LNCaP clone FGC (cell line): ENCODE measurements at regions not wholly inside any gene's neighbourhood (a gene's known extent, or its start where the extent isn't known, plus 50 kb on each side); places are given as distances from the start of the nearest gene placed in this dataset.

ENCODE experiments used
- DNase-seq: peaks from one replicate; pipeline ENCODE4 v3.0.0-alpha.2; 2011; ENCODE audit warnings: low read depth
- H3K4me3 ChIP-seq: 2 replicates; pipeline ENCODE4 v1.5.1; 2011; ENCODE audit warnings: mild to moderate bottlenecking, low read depth, low read length, control low read depth
- TF ChIP-seq, protein P1 (sequence below): IDR thresholded peaks from 2 replicates; pipeline ENCODE4 v1.5.1; 2012; ENCODE audit warnings: mild to moderate bottlenecking; ENCODE audit not compliant: control insufficient read depth, insufficient read depth; ENCODE audit errors: extremely low read depth

GRCh38 chr18:60471652-60472051 lies 99.1 kb upstream of the MC4R start:
- no peak overlapping the region for H3K4me3 ChIP-seq
- peak; percentile 10 for DNase-seq
- TF ChIP-seq, protein P1, sequence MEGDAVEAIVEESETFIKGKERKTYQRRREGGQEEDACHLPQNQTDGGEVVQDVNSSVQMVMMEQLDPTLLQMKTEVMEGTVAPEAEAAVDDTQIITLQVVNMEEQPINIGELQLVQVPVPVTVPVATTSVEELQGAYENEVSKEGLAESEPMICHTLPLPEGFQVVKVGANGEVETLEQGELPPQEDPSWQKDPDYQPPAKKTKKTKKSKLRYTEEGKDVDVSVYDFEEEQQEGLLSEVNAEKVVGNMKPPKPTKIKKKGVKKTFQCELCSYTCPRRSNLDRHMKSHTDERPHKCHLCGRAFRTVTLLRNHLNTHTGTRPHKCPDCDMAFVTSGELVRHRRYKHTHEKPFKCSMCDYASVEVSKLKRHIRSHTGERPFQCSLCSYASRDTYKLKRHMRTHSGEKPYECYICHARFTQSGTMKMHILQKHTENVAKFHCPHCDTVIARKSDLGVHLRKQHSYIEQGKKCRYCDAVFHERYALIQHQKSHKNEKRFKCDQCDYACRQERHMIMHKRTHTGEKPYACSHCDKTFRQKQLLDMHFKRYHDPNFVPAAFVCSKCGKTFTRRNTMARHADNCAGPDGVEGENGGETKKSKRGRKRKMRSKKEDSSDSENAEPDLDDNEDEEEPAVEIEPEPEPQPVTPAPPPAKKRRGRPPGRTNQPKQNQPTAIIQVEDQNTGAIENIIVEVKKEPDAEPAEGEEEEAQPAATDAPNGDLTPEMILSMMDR = no peak

- no peak for DNase-seq
- no peak overlapping the region for H3K4me3 ChIP-seq
- TF ChIP-seq, protein P1 = no peak
These were observed 112.6 kb upstream of the MC4R start for GRCh38 chr18:60485201-60485600.

- TF ChIP-seq, protein P1 = no peak
- no peak for DNase-seq
- H3K4me3 ChIP-seq = no peak overlapping the region
These were observed 120.5 kb upstream of the MC4R start for GRCh38 chr18:60493066-60493465.

- TF ChIP-seq, protein P1 = no peak
- DNase-seq = no peak
- no peak overlapping the region for H3K4me3 ChIP-seq
These were observed 127.1 kb upstream of the MC4R start for GRCh38 chr18:60499675-60500074.

- TF ChIP-seq, protein P1 = no peak
- no peak overlapping the region for H3K4me3 ChIP-seq
- DNase-seq = peak; percentile 54
These were observed 128.4 kb upstream of the MC4R start for GRCh38 chr18:60500960-60501359.

DNA sequence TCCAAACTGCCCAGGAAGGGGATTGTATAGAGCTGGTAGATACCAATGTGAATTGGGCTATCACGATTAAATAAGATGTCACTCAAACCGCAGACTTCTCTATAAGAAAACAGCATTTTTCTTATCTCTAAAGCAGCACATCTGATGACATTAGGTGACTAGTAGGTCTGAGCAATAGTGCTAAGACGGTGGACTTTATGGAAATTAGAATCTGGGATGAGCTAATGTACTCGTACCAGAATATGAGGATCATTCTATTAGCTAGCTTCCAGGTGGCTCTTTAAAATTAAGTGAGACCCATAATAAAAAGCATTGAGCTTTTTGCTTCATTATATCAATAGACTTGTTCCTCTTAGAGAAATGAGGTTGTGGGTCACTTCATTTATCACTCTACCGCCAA lies 130.0 kb upstream of the MC4R start:
- DNase-seq = no peak
- TF ChIP-seq, protein P1 = no peak
- no peak overlapping the region for H3K4me3 ChIP-seq

DNA sequence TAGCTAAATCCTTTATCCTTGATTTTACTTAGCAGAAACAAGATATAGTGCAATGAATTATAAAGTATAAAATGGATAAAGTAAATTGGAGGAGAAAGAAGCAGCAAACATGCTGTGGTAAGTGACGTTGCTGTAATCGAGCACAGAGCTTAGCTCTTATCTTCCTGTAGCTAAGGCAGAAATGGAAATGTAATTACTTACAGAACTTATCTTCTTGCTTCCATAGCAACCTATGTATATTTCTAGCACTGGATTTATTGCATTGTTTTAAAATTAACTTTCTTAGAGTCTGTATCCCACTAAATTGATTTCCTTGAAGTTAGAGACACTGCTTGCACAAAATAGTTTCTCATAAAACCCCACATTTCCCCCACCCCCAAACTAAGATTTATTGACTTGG lies 130.6 kb upstream of the MC4R start:
- TF ChIP-seq, protein P1 = no peak
- no peak overlapping the region for H3K4me3 ChIP-seq
- no peak for DNase-seq
